Loucy (cell line): ENCODE measurements at regions not wholly inside any gene's neighbourhood (a gene's known extent, or its start where the extent isn't known, plus 50 kb on each side); places are given as distances from the start of the nearest gene placed in this dataset.

Source experiments
- H2AFZ ChIP-seq: fragments of 200-600 bp; sonication (generic); 2 replicates; pipeline ENCODE4 v1.6.0; 2016; ENCODE audit warnings: antibody characterized with exemption, mild to moderate bottlenecking, low read length, moderate library complexity
- H3F3A ChIP-seq: fragments of 200-600 bp; 2 replicates; pipeline ENCODE4 v1.6.0; 2016; ENCODE audit warnings: antibody characterized with exemption, low read depth, mild to moderate bottlenecking
- H3K27me3 ChIP-seq: fragments of 200-600 bp; sonication (generic); 2 replicates; pipeline ENCODE4 v1.6.1; 2014; ENCODE audit warnings: low read length, mild to moderate bottlenecking; ENCODE audit not compliant: insufficient read depth, poor library complexity, severe bottlenecking
- H3K36me3 ChIP-seq: fragments of 200-600 bp; sonication (generic); 2 replicates; pipeline ENCODE4 v1.6.1; 2016; ENCODE audit warnings: low read length; ENCODE audit not compliant: insufficient read depth
- H3K4me1 ChIP-seq: fragments of 200-600 bp; sonication (generic); 2 replicates; pipeline ENCODE4 v1.5.1; 2014; ENCODE audit warnings: low read length, mild to moderate bottlenecking; ENCODE audit not compliant: insufficient read depth, poor library complexity, severe bottlenecking
- H3K4me2 ChIP-seq: fragments of 200-600 bp; sonication (generic); 2 replicates; pipeline ENCODE4 v1.6.0; 2014; ENCODE audit warnings: antibody characterized with exemption, low read length, low read depth, mild to moderate bottlenecking; ENCODE audit not compliant: poor library complexity, severe bottlenecking
- H3K4me3 ChIP-seq: fragments of 200-600 bp; sonication (generic); 2 replicates; pipeline ENCODE4 v1.5.1; 2014; ENCODE audit warnings: low read length, mild to moderate bottlenecking, mixed read lengths; ENCODE audit not compliant: poor library complexity, severe bottlenecking
- H3K79me2 ChIP-seq: fragments of 200-600 bp; sonication (generic); 2 replicates; pipeline ENCODE4 v1.6.1; 2014; ENCODE audit warnings: low read length; ENCODE audit not compliant: insufficient read depth
- H3K9ac ChIP-seq: fragments of 200-600 bp; sonication (generic); 2 replicates; pipeline ENCODE4 v1.6.0; 2014; ENCODE audit warnings: mild to moderate bottlenecking, low read depth, low read length, moderate library complexity; ENCODE audit not compliant: poor library complexity, severe bottlenecking
- H3K9me2 ChIP-seq: fragments of 200-600 bp; sonication (generic); replicated peaks from 2 replicates; pipeline ENCODE4 v1.6.1; 2016; ENCODE audit warnings: low read depth, low read length, mixed read lengths
- H3K9me3 ChIP-seq: fragments of 200-600 bp; sonication (generic); 2 replicates; pipeline ENCODE4 v1.6.1; 2014; ENCODE audit warnings: mild to moderate bottlenecking, antibody characterized with exemption, low read length, low read depth; ENCODE audit not compliant: insufficient read depth
- H4K20me1 ChIP-seq: fragments of 200-600 bp; sonication (generic); 2 replicates; pipeline ENCODE4 v1.6.0; 2014; ENCODE audit warnings: antibody characterized with exemption, low read length, mild to moderate bottlenecking; ENCODE audit not compliant: insufficient read depth, poor library complexity, severe bottlenecking
- CTCF ChIP-seq: fragments of 200-600 bp; sonication (generic); conservative IDR thresholded peaks from 2 replicates; pipeline ENCODE4 v1.5.1; 2014; ENCODE audit warnings: mild to moderate bottlenecking, antibody characterized with exemption, low read length
- EZH2phosphoT487 ChIP-seq: fragments of 200-600 bp; IDR thresholded peaks from 2 replicates; pipeline ENCODE4 v1.6.1; 2018; ENCODE audit warnings: antibody characterized with exemption, mild to moderate bottlenecking, moderate library complexity, borderline replicate concordance

GRCh38 chrX:53794181-53794580 is 107.7 kb upstream of the HUWE1 start:
- Histone ChIP-seq H2AFZ (no peak overlapping the region), H3K79me2 (no peaks in the 10 kb centered on the region), H3K9ac (no peak overlapping the region), H3K27me3 (no peaks in the 10 kb centered on the region), H3K4me1 (peaks cover 22% of the 10 kb centered on the region), H3K4me2 (no peak overlapping the region), H3K9me3 (no peaks in the 10 kb centered on the region), H3K9me2 (no peaks in the 10 kb centered on the region), H4K20me1 (no peaks in the 10 kb centered on the region), H3F3A (no peaks in the 10 kb centered on the region), H3K36me3 (no peaks in the 10 kb centered on the region), H3K4me3 (no peak overlapping the region)
- TF ChIP-seq CTCF (no peak), EZH2phosphoT487 (no peak)

- no peaks in the 10 kb centered on the region for H3K9me3 ChIP-seq
- H3K4me2 ChIP-seq: no peak overlapping the region
- no peak overlapping the region for H3K4me3 ChIP-seq
- no peaks in the 10 kb centered on the region for H3K4me1 ChIP-seq
- no peak overlapping the region for H3K9ac ChIP-seq
- H3K79me2 ChIP-seq: no peaks in the 10 kb centered on the region
- H3K9me2 ChIP-seq: no peaks in the 10 kb centered on the region
- H3K36me3 ChIP-seq: no peaks in the 10 kb centered on the region
- TF ChIP-seq EZH2phosphoT487 (no peak), CTCF (no peak)
- no peaks in the 10 kb centered on the region for H3K27me3 ChIP-seq
- H3F3A ChIP-seq: no peaks in the 10 kb centered on the region
- H4K20me1 ChIP-seq: no peaks in the 10 kb centered on the region
- H2AFZ ChIP-seq: no peak overlapping the region
Observed at GRCh38 chrX:53768865-53769264, 82.3 kb upstream of the HUWE1 start.

- Histone ChIP-seq H3K9me2 (no peaks in the 10 kb centered on the region), H3K4me1 (no peaks in the 10 kb centered on the region), H3F3A (no peaks in the 10 kb centered on the region), H3K9ac (no peak overlapping the region), H3K9me3 (no peaks in the 10 kb centered on the region), H3K79me2 (no peaks in the 10 kb centered on the region), H3K36me3 (no peaks in the 10 kb centered on the region), H2AFZ (no peak overlapping the region), H3K4me3 (no peak overlapping the region), H4K20me1 (no peaks in the 10 kb centered on the region), H3K27me3 (no peaks in the 10 kb centered on the region), H3K4me2 (no peak overlapping the region)
- TF ChIP-seq CTCF: no peak
- no peak for TF ChIP-seq EZH2phosphoT487
Observed at GRCh38 chrX:53768451-53768850, 81.9 kb upstream of the HUWE1 start.
